SK-N-SH (cell line): ENCODE measurements at regions not wholly inside any gene's neighbourhood (a gene's known extent, or its start where the extent isn't known, plus 50 kb on each side); places are given as distances from the start of the nearest gene placed in this dataset.
"Not testable (repeated sequence)": the region's sequence is repeated elsewhere in the genome, so short reads cannot be mapped to it uniquely, and the experiment has no call there.

Experiments used
- CTCF ChIA-PET: fragments of 300-600, 350-600 bp; formaldehyde crosslinking; extraction: SDS; loops from one replicate; lab custom pipeline; 2021; lab: Yijun Ruan, JAX
- POLR2A ChIA-PET: fragments of 350-600 bp; sonication (Branson Sonifier 250); formaldehyde crosslinking; extraction: SDS; loops from one replicate; lab custom pipeline; 2020; ENCODE audit warnings: antibody characterized with exemption, inconsistent platforms; lab: Yijun Ruan, JAX
- DNase-seq: peaks from one replicate; pipeline ENCODE4 v3.0.0; 2012
- H2AFZ ChIP-seq: fragments of 200-600 bp; sonication (generic); 2 replicates; pipeline ENCODE4 v1.8.1; 2016; ENCODE audit warnings: antibody characterized with exemption, mild to moderate bottlenecking, low read depth
- H3F3A ChIP-seq: fragments of 200-600 bp; sonication (generic); replicated peaks from 2 replicates; pipeline ENCODE3; 2016; ENCODE audit warnings: antibody characterized with exemption, mild to moderate bottlenecking; ENCODE audit not compliant: insufficient read depth
- H3K27ac ChIP-seq, 2 experiments: fragments of 200-500 bp in 1 of 2; fragments of 200-600 bp in 1 of 2; sonication (Bioruptor generic) in 1 of 2; sonication (generic), shearing (Covaris generic) in 1 of 2; 2 replicates each; pipeline versions ENCODE4 v1.5.1 to v1.6.1; 2014 to 2016; ENCODE audit warnings: low read depth in 2 of 2, inconsistent platforms in 1 of 2, low read length in 1 of 2, mild to moderate bottlenecking in 1 of 2, mixed read lengths in 1 of 2
- H3K27me3 ChIP-seq: fragments of 200-600 bp; sonication (generic), shearing (Covaris generic); 2 replicates; pipeline ENCODE4 v1.6.1; 2016; ENCODE audit warnings: mixed run types; ENCODE audit not compliant: insufficient read depth
- H3K36me3 ChIP-seq, 2 experiments: fragments of 200-500 bp in 1 of 2; fragments of 200-600 bp in 1 of 2; sonication (Bioruptor generic) in 1 of 2; sonication (generic) in 1 of 2; replicated peaks in 1 of 2; 2 replicates each; pipeline versions ENCODE3 to v1.5.1; 2014 to 2016; ENCODE audit warnings: low read length in 1 of 2, mild to moderate bottlenecking in 1 of 2; ENCODE audit not compliant: insufficient read depth in 2 of 2, control insufficient read depth in 1 of 2
- H3K4me1 ChIP-seq, 2 experiments: fragments of 200-500 bp in 1 of 2; fragments of 200-600 bp in 1 of 2; sonication (Bioruptor generic) in 1 of 2; sonication (generic), shearing (Covaris generic) in 1 of 2; 2 replicates each; pipeline versions ENCODE4 v1.5.1 to v1.6.1; 2014 to 2016; ENCODE audit warnings: low read depth in 1 of 2, low read length in 1 of 2, mixed run types in 1 of 2; ENCODE audit not compliant: insufficient read depth in 2 of 2, control insufficient read depth in 1 of 2
- H3K4me2 ChIP-seq: fragments of 200-600 bp; sonication (generic), shearing (Covaris generic); 2 replicates; pipeline ENCODE4 v1.6.1; 2017; ENCODE audit warnings: mixed run types
- H3K4me3 ChIP-seq, 2 experiments: fragments of 200-500 bp in 1 of 2; fragments of 200-600 bp in 1 of 2; sonication (Bioruptor generic) in 1 of 2; sonication (generic), shearing (Covaris generic) in 1 of 2; 2 replicates each; pipeline versions ENCODE4 v1.5.1 to v1.8.1; 2014 to 2016; ENCODE audit warnings: low read depth in 2 of 2, inconsistent platforms in 1 of 2, low read length in 1 of 2, mild to moderate bottlenecking in 1 of 2, mixed read lengths in 1 of 2, moderate library complexity in 1 of 2
- H3K79me2 ChIP-seq: fragments of 200-600 bp; sonication (generic); 2 replicates; pipeline ENCODE4 v1.8.1; 2017; ENCODE audit warnings: mild to moderate bottlenecking; ENCODE audit not compliant: insufficient read depth
- H3K9ac ChIP-seq: fragments of 200-600 bp; sonication (generic); 2 replicates; pipeline ENCODE4 v1.6.1; 2017; ENCODE audit warnings: mixed run types
- H3K9me2 ChIP-seq: fragments of 200-600 bp; sonication (generic); 2 replicates; pipeline ENCODE4 v1.6.1; 2017; ENCODE audit warnings: mixed run types
- H3K9me3 ChIP-seq: fragments of 200-600 bp; sonication (generic); 2 replicates; pipeline ENCODE4 v1.6.1; 2017; ENCODE audit warnings: mixed run types, mild to moderate bottlenecking, moderate library complexity
- H4K20me1 ChIP-seq: fragments of 200-600 bp; sonication (generic); 2 replicates; pipeline ENCODE4 v1.6.1; 2017; ENCODE audit warnings: mild to moderate bottlenecking, mixed run types; ENCODE audit not compliant: insufficient read depth
- ELF1 ChIP-seq: IDR thresholded peaks from 2 replicates; pipeline ENCODE4 v1.4.0; 2012
- EP300 ChIP-seq, 2 experiments: IDR thresholded peaks; 2 replicates each; pipeline versions ENCODE4 v1.4.0 to v1.6.1; 2012; ENCODE audit warnings: borderline replicate concordance in 1 of 2, low read depth in 1 of 2, low read length in 1 of 2
- FOXJ3 ChIP-seq: sonication (generic); formaldehyde crosslinking; IDR thresholded peaks from 2 replicates; pipeline ENCODE4 v1.5.1; 2020; ENCODE audit warnings: mild to moderate bottlenecking, missing genetic modification reagents
- GABPA ChIP-seq: IDR thresholded peaks from 2 replicates; pipeline ENCODE4 v1.4.0; 2012; ENCODE audit warnings: low read depth, mild to moderate bottlenecking
- GATA2 ChIP-seq: sonication (generic); formaldehyde crosslinking; IDR thresholded peaks from 2 replicates; pipeline ENCODE4 v1.5.0; 2020; ENCODE audit warnings: mild to moderate bottlenecking, missing genetic modification reagents
- JUND ChIP-seq: IDR thresholded peaks from 2 replicates; pipeline ENCODE4 v1.4.0; 2012
- MEF2A ChIP-seq: IDR thresholded peaks from 2 replicates; pipeline ENCODE4 v1.4.0; 2012; ENCODE audit warnings: low read depth, borderline replicate concordance
- NRF1 ChIP-seq: IDR thresholded peaks from 2 replicates; pipeline ENCODE4 v1.6.1; 2012; ENCODE audit warnings: low read depth, mild to moderate bottlenecking, low read length
- RXRA ChIP-seq: IDR thresholded peaks from 2 replicates; pipeline ENCODE4 v1.4.0; 2012; ENCODE audit warnings: low read depth, mild to moderate bottlenecking, borderline replicate concordance
- TAF1 ChIP-seq: IDR thresholded peaks from 2 replicates; pipeline ENCODE4 v1.6.1; 2012; ENCODE audit warnings: low read depth, mild to moderate bottlenecking, low read length, moderate library complexity, borderline replicate concordance
- TEAD4 ChIP-seq: IDR thresholded peaks from 2 replicates; pipeline ENCODE4 v1.4.0; 2012; ENCODE audit warnings: mild to moderate bottlenecking, borderline replicate concordance; ENCODE audit not compliant: insufficient read depth
- YY1 ChIP-seq: IDR thresholded peaks from 2 replicates; pipeline ENCODE4 v1.4.0; 2012; ENCODE audit warnings: low read depth, mild to moderate bottlenecking
- ZBTB33 ChIP-seq: IDR thresholded peaks from 2 replicates; pipeline ENCODE4 v1.4.0; 2012; ENCODE audit warnings: low read depth, borderline replicate concordance
- WGBS: methylation state at CpG from one replicate; pipeline ENCODE4 v1.1.6; 2017; ENCODE audit warnings: low lambda C conversion rate; 5-methylcytosine and 5-hydroxymethylcytosine counted together
- TF ChIP-seq, protein P1 (sequence below): IDR thresholded peaks from 2 replicates; pipeline ENCODE4; 2012
- TF ChIP-seq, protein P2 (sequence below): fragments of 150-350 bp; IDR thresholded peaks from 2 replicates; pipeline ENCODE4 v1.6.1; 2017; ENCODE audit warnings: antibody characterized with exemption, low read length, low read depth, borderline replicate concordance

DNA sequence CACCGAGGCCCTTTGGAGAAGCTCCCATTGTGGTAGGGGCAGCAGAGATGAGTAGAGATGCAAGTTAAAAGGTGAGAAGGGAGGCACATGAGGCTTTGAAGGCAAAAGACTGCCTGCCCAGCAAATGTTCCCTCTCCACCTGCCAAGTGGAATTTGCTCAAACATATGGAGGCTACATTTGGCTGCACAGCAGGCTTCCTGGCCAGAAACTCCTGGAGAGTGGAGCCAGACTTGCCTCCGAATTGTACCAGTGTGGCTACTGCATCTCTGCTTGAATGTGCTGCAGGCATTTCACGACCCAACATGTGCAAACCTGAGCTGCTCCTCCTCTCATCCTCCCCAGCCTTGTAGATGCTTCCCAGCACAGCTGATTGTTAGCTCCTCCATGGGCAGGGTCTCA, 229.2 kb downstream of the ZNF621 start:
- no peaks in the 10 kb centered on the region for H3K9me3 ChIP-seq
- H3K4me2 ChIP-seq, result no peak overlapping the region
- TF ChIP-seq FOXJ3 (CRISPR knock-in tag) (no peak), RXRA (no peak), EP300 (IDR thresholded peaks at IDR 0.05; ENCODE audit: borderline replicate concordance in 1 of 2, low read depth in 1 of 2, low read length in 1 of 2) (no peak), YY1 (no peak), ELF1 (no peak), NRF1 (no peak), JUND (no peak)
- TF ChIP-seq, protein P1, sequence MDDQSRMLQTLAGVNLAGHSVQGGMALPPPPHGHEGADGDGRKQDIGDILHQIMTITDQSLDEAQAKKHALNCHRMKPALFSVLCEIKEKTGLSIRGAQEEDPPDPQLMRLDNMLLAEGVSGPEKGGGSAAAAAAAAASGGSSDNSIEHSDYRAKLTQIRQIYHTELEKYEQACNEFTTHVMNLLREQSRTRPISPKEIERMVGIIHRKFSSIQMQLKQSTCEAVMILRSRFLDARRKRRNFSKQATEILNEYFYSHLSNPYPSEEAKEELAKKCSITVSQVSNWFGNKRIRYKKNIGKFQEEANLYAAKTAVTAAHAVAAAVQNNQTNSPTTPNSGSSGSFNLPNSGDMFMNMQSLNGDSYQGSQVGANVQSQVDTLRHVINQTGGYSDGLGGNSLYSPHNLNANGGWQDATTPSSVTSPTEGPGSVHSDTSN, result no peak
- TF ChIP-seq, all 33 proteins: peak for 0
- no peaks in the 10 kb centered on the region for H3K36me3 ChIP-seq
- H3K9me2 ChIP-seq, result no peaks in the 10 kb centered on the region
- H3F3A ChIP-seq, result no peaks in the 10 kb centered on the region
- H3K9ac ChIP-seq, result no peak overlapping the region
- POLR2A ChIA-PET, result no interaction called here
- H3K4me3 ChIP-seq, result no peak overlapping the region
- 14% methylated on average over 3 of the region's 3 CpGs for WGBS
- no peak overlapping the region for H2AFZ ChIP-seq
- no peak overlapping the region for H3K27ac ChIP-seq
- no peaks in the 10 kb centered on the region for H3K27me3 ChIP-seq
- H3K79me2 ChIP-seq, result no peaks in the 10 kb centered on the region
- H4K20me1 ChIP-seq, result no peaks in the 10 kb centered on the region
- CTCF ChIA-PET, result interaction anchor here (0.9 kb wide), 1 partner anchor 169 kb away, joined by 3 read pairs; no protein-coding TSS in a partner anchor
- DNase-seq, result no peak
- peaks cover 0 to 5% of the 10 kb centered on the region in 2 experiments; a peak in 1 of 4 replicates for H3K4me1 ChIP-seq

DNA sequence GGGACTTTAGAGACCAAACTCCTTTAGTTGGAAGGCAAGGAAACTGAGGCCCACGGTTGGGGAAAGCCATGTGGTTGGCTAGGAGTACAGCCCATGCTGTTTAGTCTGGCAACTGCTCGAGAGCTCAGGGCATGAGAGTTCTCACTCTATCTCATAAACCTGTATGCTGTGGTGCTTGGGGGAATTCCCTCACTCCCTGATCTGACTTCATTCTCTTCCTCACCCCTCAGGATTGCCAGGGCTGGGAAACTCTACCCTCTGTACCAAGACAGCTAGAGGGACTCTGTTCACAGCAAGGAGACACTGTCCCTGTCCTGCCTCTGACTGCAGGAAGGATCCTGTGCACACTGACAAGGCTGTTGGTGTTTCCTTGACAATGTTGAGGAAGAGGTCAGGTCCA, 230.2 kb downstream of the ZNF621 start:
- no peaks in the 10 kb centered on the region for H3K9me3 ChIP-seq
- no peak overlapping the region for H3K4me3 ChIP-seq
- no peaks in the 10 kb centered on the region for H3K9me2 ChIP-seq
- no peak overlapping the region for H3K4me2 ChIP-seq
- H3K27ac ChIP-seq, result no peak overlapping the region
- no peaks in the 10 kb centered on the region for H3K79me2 ChIP-seq
- H3K36me3 ChIP-seq, result no peaks in the 10 kb centered on the region
- no peak for DNase-seq
- no peak overlapping the region for H3K9ac ChIP-seq
- H3F3A ChIP-seq, result no peaks in the 10 kb centered on the region
- no peaks in the 10 kb centered on the region for H4K20me1 ChIP-seq
- POLR2A ChIA-PET, result no interaction called here
- TF ChIP-seq TEAD4, result no peak
- WGBS, result 16% methylated on average over 2 of the region's 2 CpGs
- CTCF ChIA-PET, result no interaction called here
- H2AFZ ChIP-seq, result no peak overlapping the region
- H3K4me1 ChIP-seq, result peaks cover 0 to 3% of the 10 kb centered on the region in 2 experiments; a peak in 1 of 4 replicates
- no peaks in the 10 kb centered on the region for H3K27me3 ChIP-seq

DNA sequence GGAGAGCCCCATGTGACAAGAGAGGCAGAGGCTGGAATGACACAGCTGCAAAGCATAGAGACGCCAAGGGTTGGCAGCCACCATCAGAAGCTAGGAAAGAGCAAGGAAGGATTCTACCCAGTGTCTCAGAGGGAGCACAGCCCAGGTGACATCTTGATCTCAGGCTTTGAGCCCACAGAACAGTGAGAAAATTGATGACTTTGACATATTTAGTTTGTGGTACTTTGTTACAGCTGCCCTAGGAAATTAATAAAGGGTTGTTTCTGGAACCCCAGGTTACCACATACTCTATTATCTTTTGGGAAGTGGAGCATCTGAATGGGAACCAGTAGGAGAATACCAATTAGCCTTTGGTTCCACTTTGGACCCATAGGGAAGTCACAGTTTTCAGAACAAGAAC, 231.7 kb downstream of the ZNF621 start:
- Histone ChIP-seq H4K20me1 (no peaks in the 10 kb centered on the region), H3K27ac (no peak overlapping the region), H3K36me3 (no peaks in the 10 kb centered on the region), H3K4me1 (no peaks in the 10 kb centered on the region; a peak in 1 of 4 replicates), H3K27me3 (no peaks in the 10 kb centered on the region), H2AFZ (no peak overlapping the region), H3F3A (no peaks in the 10 kb centered on the region), H3K9me2 (no peaks in the 10 kb centered on the region), H3K4me2 (no peak overlapping the region), H3K9ac (no peak overlapping the region), H3K79me2 (no peaks in the 10 kb centered on the region), H3K4me3 (no peak overlapping the region), H3K9me3 (no peaks in the 10 kb centered on the region)
- 36% methylated on average over 1 of the region's 1 CpG for WGBS
- TF ChIP-seq GATA2 (CRISPR knock-in tag), result no peak
- no peak for TF ChIP-seq TAF1
- no peak for TF ChIP-seq TEAD4
- TF ChIP-seq, protein P2, sequence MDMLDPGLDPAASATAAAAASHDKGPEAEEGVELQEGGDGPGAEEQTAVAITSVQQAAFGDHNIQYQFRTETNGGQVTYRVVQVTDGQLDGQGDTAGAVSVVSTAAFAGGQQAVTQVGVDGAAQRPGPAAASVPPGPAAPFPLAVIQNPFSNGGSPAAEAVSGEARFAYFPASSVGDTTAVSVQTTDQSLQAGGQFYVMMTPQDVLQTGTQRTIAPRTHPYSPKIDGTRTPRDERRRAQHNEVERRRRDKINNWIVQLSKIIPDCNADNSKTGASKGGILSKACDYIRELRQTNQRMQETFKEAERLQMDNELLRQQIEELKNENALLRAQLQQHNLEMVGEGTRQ, result no peak
- no peak for TF ChIP-seq GABPA
- TF ChIP-seq ZBTB33, result no peak
- TF ChIP-seq FOXJ3 (CRISPR knock-in tag), result no peak
- no peak for TF ChIP-seq MEF2A
- DNase-seq, result no peak
- POLR2A ChIA-PET, result no interaction called here
- CTCF ChIA-PET, result no interaction called here

- H3K27me3 ChIP-seq, H3K4me1 ChIP-seq, CTCF ChIA-PET, DNase-seq, H4K20me1 ChIP-seq, H3K4me3 ChIP-seq, H2AFZ ChIP-seq, H3K36me3 ChIP-seq, H3K79me2 ChIP-seq, POLR2A ChIA-PET, H3K9me2 ChIP-seq, H3K4me2 ChIP-seq, H3K9me3 ChIP-seq, H3K27ac ChIP-seq, H3K9ac ChIP-seq, H3F3A ChIP-seq: not testable (repeated sequence)
- WGBS, result 9% methylated on average over 1 of the region's 1 CpG
Observed at GRCh38 chr3:40762771-40763170, 238.0 kb downstream of the ZNF621 start.
